HEK293 (cell line): ENCODE measurements at regions not wholly inside any gene's neighbourhood (a gene's known extent, or its start where the extent isn't known, plus 50 kb on each side); places are given as distances from the start of the nearest gene placed in this dataset.

Source experiments
- CTCF ChIP-seq: fragments of 450-650 bp; formaldehyde crosslinking; IDR thresholded peaks from 2 replicates; pipeline ENCODE4 v1.5.1; 2016; ENCODE audit warnings: missing biosample characterization, missing genetic modification characterization
- ZNF266 ChIP-seq: fragments of 450-650 bp; formaldehyde crosslinking; IDR thresholded peaks from 2 replicates; pipeline ENCODE4 v1.5.1; 2016; ENCODE audit warnings: missing biosample characterization, missing genetic modification characterization, low read depth
- ZNF423 ChIP-seq: fragments of 450-650 bp; formaldehyde crosslinking; IDR thresholded peaks from 2 replicates; pipeline ENCODE4 v1.5.1; 2016; ENCODE audit warnings: missing biosample characterization, missing genetic modification characterization
- ZSCAN30 ChIP-seq: fragments of 450-650 bp; IDR thresholded peaks from 2 replicates; pipeline ENCODE4 v1.5.1; 2018; ENCODE audit warnings: missing biosample characterization, mild to moderate bottlenecking, missing genetic modification characterization, moderate library complexity
- TF ChIP-seq, protein P1 (sequence below): fragments of 450-650 bp; formaldehyde crosslinking; IDR thresholded peaks from 2 replicates; pipeline ENCODE4 v1.5.1; 2016; ENCODE audit warnings: missing biosample characterization, missing genetic modification characterization

DNA sequence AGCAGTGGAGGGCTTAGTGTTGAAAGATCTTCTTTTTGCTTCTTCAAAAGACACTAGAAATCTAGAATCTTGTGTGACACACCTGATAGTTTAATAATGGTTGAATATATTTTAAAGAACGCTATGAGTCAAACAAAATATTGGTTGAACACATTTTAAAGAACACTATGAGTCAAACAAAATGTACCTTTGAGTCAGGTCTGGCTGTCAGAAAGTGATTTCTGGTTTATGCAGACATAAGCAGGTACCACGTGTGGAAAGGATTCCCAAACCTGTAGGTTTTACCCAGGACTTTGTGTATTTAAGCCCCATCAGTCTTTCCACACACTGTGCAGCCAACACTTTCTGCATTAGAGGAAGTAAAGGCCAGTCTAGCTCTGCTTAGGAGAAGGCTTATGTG, 366.7 kb upstream of the TENM4 start:
- TF ChIP-seq CTCF (no peak), ZNF266 (no peak), ZSCAN30 (tag by site-specific recombination) (no peak), ZNF423 (tag by site-specific recombination) (no peak)
- TF ChIP-seq, protein P1, sequence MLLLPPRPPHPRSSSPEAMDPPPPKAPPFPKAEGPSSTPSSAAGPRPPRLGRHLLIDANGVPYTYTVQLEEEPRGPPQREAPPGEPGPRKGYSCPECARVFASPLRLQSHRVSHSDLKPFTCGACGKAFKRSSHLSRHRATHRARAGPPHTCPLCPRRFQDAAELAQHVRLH (tag by site-specific recombination), result no peak
